Thymus (tissue), 11 donors: ENCODE measurements at regions not wholly inside any gene's neighbourhood (a gene's known extent, or its start where the extent isn't known, plus 50 kb on each side); places are given as distances from the start of the nearest gene placed in this dataset.

ENCODE experiments used
- DNase-seq, 9 donors: peaks; one replicate each; pipeline ENCODE4 v3.0.0-alpha.2; 2013; ENCODE audit warnings: low spot score in 9 of 9, low read depth in 6 of 9, missing footprints in 1 of 9
- H3K27ac ChIP-seq, 2 donors: one replicate each; pipeline ENCODE4 v1.5.1; 2013; ENCODE audit warnings: control low read depth in 1 of 2, low read depth in 1 of 2, low read length in 1 of 2, mild to moderate bottlenecking in 1 of 2, moderate library complexity in 1 of 2
- H3K27me3 ChIP-seq, 2 donors: one replicate each; pipeline ENCODE4 v1.5.1; 2013; ENCODE audit warnings: low read length in 1 of 2; ENCODE audit not compliant: control insufficient read depth in 2 of 2, insufficient read depth in 1 of 2
- H3K36me3 ChIP-seq, 2 donors: one replicate each; pipeline ENCODE4 v1.5.1; 2013; ENCODE audit warnings: low read length in 1 of 2, mild to moderate bottlenecking in 1 of 2, moderate library complexity in 1 of 2; ENCODE audit not compliant: control insufficient read depth in 2 of 2, insufficient read depth in 2 of 2
- H3K4me1 ChIP-seq, 2 donors: one replicate each; pipeline ENCODE4 v1.5.1; 2013; ENCODE audit warnings: low read length in 2 of 2; ENCODE audit not compliant: control insufficient read depth in 2 of 2, insufficient read depth in 2 of 2
- H3K4me3 ChIP-seq, 2 donors: one replicate each; pipeline ENCODE4 v1.5.1; 2013; ENCODE audit warnings: low read length in 2 of 2, control low read depth in 1 of 2, mild to moderate bottlenecking in 1 of 2
- H3K9me3 ChIP-seq, 2 donors: one replicate each; pipeline ENCODE4 v1.5.1; 2013; ENCODE audit warnings: low read length in 1 of 2, mild to moderate bottlenecking in 1 of 2; ENCODE audit not compliant: control insufficient read depth in 2 of 2, insufficient read depth in 1 of 2
- WGBS: extraction: QIAGEN DNeasy Blood & Tissue Kit; methylation state at CpG from one replicate; pipeline ENCODE4 v1.1.7; 2013; 5-methylcytosine and 5-hydroxymethylcytosine counted together
- donor health status: healthy.

DNA sequence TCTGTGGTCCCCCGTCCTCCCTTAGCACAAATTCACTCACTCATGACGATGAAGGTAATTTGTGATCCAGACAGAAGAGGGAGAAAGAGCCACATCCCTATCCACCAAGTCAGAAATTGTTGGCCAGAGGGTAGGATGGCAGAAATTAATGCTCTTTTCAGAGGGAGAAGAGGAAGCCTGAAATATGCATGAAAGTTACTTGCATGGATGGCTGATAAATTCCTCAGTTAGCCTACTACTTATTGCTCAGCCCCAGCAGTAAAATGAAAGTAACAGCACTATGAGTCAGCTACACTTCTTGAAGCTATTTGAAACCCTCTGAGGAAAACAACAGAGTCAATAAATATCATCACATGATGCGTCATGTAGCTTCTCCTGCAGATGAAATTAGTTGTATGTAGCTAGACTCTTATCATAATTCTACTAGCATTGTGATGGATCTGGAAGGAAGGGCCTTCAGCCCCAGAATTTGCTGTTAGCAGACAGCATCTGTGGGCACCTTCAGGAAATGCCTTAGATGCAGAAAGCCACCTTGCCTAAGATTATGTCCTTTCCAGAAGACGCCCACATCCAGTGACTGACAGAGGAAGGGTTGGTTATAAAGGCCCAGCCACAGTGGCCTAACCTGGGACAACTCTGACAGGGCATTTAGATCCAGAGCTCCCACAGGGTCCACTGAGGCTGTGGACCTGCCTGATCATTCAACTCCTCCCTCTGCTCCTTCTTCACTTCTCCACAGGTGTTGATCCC, 81.2 kb upstream of the CCDC112 start:
- no peak overlapping the region for H3K27ac ChIP-seq
- DNase-seq = no peak
- 83% methylated on average over 4 of the region's 4 CpGs for WGBS

DNA sequence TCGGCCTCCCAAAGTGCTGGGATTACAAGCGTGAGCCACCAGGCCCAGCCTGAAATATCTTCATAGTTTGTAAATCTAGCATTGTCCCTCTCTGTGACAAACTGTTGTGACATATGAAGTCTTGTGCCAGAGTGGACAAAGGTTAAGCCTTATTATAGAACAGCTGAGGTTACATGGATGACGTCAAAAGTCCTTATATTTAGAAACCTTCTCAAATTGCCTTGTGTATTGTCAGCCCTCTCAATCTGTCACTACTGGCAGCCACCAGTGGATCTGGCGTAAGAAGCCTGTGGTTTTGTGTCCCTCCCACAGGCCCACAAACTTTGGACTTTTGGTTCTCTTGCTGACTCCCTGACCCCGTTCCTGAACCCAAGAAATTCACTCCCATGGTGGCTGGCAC, 79.4 kb upstream of the CCDC112 start:
- Histone ChIP-seq H3K27ac (no peak overlapping the region), H3K4me3 (no peak overlapping the region), H3K9me3 (no peaks in the 10 kb centered on the region), H3K27me3 (no peaks in the 10 kb centered on the region), H3K4me1 (no peaks in the 10 kb centered on the region), H3K36me3 (no peaks in the 10 kb centered on the region)
- WGBS = 92% methylated on average over 5 of the region's 5 CpGs
- no peak for DNase-seq

More for the DNA sequence above, 81.2 kb upstream of the CCDC112 start:
- H3K9me3 ChIP-seq = no peaks in the 10 kb centered on the region
- H3K36me3 ChIP-seq = no peaks in the 10 kb centered on the region
- H3K27me3 ChIP-seq = no peaks in the 10 kb centered on the region
- no peaks in the 10 kb centered on the region for H3K4me1 ChIP-seq
- no peak overlapping the region for H3K4me3 ChIP-seq

DNA sequence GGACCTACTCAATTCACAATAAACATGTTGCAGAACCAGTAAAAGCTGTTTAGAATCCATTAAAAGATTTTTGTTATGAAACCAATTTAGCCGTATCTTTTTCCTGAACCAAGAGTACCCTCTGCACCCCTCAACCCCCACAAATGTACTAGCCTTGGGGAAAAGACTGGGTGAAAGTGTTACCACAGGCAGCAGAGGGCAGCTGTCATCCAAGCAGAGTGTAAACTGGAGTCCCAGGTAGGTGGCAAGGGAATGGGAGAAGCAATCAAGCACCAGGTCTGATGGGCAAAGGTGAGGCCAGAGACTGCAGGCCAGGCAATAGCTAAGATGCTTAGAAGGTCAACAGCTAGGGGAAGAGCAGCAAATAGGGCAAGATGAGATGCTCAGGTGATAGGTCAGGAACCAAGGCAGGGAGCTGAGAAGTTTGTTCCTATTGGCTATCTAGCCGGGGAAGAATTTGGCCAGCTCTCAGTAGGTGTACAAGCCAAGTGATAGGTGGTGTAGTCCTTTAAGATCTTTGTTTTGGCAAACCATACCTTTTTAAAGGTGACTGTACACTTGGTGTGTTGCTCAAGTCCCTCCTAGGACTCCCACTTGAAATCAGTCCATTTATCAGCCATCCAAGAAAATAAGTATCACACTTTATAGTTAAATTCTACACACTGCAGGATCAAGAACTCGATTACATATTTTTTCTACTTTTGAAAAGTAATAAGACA, 77.8 kb upstream of the CCDC112 start:
- Histone ChIP-seq H3K4me1 (no peaks in the 10 kb centered on the region), H3K4me3 (no peak overlapping the region), H3K9me3 (no peaks in the 10 kb centered on the region), H3K36me3 (no peaks in the 10 kb centered on the region), H3K27ac (no peak overlapping the region), H3K27me3 (no peaks in the 10 kb centered on the region)
- WGBS = 94% methylated on average over 3 of the region's 3 CpGs
- no peak for DNase-seq

DNA sequence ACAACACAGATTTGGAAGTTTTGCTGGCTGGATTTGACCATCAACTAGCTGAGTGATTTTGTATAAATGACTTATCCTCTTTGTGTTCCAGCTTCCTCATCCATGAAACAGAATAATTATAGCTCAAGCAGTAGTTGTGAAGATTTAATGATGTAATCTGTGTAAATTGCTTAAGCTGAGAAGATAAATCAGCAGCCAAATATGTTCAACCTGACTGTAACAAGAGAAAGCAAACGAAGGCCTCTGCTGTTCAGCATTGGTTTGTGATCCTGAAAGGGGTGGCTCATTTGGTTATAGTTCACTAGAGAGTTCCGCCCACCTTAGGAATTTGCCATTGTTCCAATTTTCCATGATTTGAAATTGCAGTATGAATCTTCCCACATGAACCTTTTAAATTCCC, 75.7 kb upstream of the CCDC112 start:
- Histone ChIP-seq H3K9me3 (no peaks in the 10 kb centered on the region), H3K4me3 (no peak overlapping the region), H3K27me3 (no peaks in the 10 kb centered on the region), H3K36me3 (no peaks in the 10 kb centered on the region), H3K4me1 (no peaks in the 10 kb centered on the region), H3K27ac (no peak overlapping the region)
- no peak for DNase-seq
- 88% methylated on average over 2 of the region's 2 CpGs for WGBS

- no peak for DNase-seq
- Histone ChIP-seq H3K27ac (no peak overlapping the region), H3K4me3 (no peak overlapping the region), H3K27me3 (no peaks in the 10 kb centered on the region), H3K9me3 (no peaks in the 10 kb centered on the region), H3K4me1 (no peaks in the 10 kb centered on the region), H3K36me3 (no peaks in the 10 kb centered on the region)
- 93% methylated on average over 12 of the region's 12 CpGs for WGBS
Measured at GRCh38 chr5:115369430-115370144, 73.1 kb upstream of the CCDC112 start.

- Histone ChIP-seq H3K27ac (no peak overlapping the region), H3K4me3 (no peak overlapping the region), H3K27me3 (no peaks in the 10 kb centered on the region), H3K9me3 (no peaks in the 10 kb centered on the region), H3K4me1 (no peaks in the 10 kb centered on the region), H3K36me3 (no peaks in the 10 kb centered on the region)
- WGBS = 75% methylated on average over 2 of the region's 2 CpGs
- DNase-seq = no peak
Measured at GRCh38 chr5:115366223-115366622, 69.8 kb upstream of the CCDC112 start.

DNA sequence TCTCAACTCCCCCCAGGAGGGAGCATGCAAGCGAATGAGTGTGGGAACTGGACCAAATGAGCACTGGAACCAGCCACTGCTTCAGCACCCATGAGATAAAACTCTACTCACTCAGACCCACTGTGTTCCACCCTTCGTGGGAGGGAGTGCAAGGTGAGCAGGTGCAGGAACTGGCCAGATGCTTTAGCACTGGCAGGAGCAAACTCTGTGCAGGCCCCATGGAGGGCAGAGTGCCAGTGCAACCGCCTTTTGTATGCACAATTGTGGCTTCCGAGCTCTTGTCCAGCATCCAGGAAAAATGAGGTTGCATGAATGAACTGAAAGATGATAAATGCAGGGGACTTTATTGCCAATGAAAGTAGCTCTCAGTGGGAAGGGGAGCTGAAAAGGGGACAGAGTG, 67.4 kb upstream of the CCDC112 start:
- Histone ChIP-seq H3K4me1 (no peaks in the 10 kb centered on the region), H3K27me3 (no peaks in the 10 kb centered on the region), H3K27ac (no peak overlapping the region), H3K4me3 (no peak overlapping the region), H3K9me3 (no peaks in the 10 kb centered on the region), H3K36me3 (no peaks in the 10 kb centered on the region)
- DNase-seq = no peak
- 93% methylated on average over 4 of the region's 4 CpGs for WGBS

DNA sequence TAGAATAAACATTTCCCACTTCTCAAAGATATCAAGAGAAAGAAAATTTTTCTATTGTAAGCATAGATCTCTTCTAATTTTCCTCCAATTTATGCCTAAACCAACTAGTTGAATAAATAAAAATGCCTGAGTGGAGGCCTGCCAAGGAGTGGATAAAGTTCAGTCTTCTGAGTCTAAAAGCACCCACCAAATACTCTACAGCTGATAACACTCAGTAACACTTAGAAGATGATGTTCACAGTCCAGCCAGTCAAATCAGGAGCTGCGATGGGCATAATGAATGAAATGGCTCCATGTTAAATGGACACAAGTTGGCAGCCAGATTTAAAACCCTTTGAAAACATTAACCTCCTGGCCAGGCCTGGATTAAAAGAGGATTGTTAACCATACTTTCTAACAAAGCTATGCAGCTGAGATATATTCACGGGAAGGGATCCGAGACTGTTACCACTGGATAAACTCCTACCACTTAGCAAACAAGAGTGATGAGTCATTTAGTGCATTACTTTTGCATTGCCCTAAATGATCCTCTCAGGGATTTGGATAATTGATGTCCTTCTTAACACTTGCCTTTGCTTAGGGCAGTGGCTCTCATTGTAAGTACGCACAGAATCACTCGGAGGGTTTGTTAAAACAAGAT, 63.7 kb upstream of the CCDC112 start:
- Histone ChIP-seq H3K4me3 (no peak overlapping the region), H3K4me1 (no peaks in the 10 kb centered on the region), H3K36me3 (no peaks in the 10 kb centered on the region), H3K27ac (no peak overlapping the region), H3K27me3 (no peaks in the 10 kb centered on the region), H3K9me3 (no peaks in the 10 kb centered on the region)
- WGBS = 96% methylated on average over 5 of the region's 5 CpGs
- DNase-seq = no peak
